PC-9 (cell line): ENCODE measurements at regions not wholly inside any gene's neighbourhood (a gene's known extent, or its start where the extent isn't known, plus 50 kb on each side); places are given as distances from the start of the nearest gene placed in this dataset.

Experiments used
- CTCF ChIP-seq: fragments of 200-600 bp; sonication (generic); conservative IDR thresholded peaks from 2 replicates; pipeline ENCODE4 v1.6.1; 2017; ENCODE audit warnings: mixed run types, antibody characterized with exemption, mild to moderate bottlenecking, moderate library complexity
- EZH2 ChIP-seq: fragments of 200-600 bp; sonication (generic); IDR thresholded peaks from 2 replicates; pipeline ENCODE4 v1.8.0; 2017; ENCODE audit warnings: antibody characterized with exemption, low read depth

- TF ChIP-seq CTCF (no peak), EZH2 (no peak)
These were observed 77.4 kb downstream of the NDUFS5 start for GRCh38 chr1:39103328-39104157.
